ENCODE measurements at regions not wholly inside any gene's neighbourhood (a gene's known extent, or its start where the extent isn't known, plus 50 kb on each side); places are given as distances from the start of the nearest gene placed in this dataset.

- no peaks in the 10 kb centered on the region for H3K27me3 ChIP-seq (ENCODE audit: insufficient read depth, poor library complexity, severe bottlenecking)
- no peak for DNase-seq (ENCODE audit: low spot score)
- no peaks in the 10 kb centered on the region for H3K4me1 ChIP-seq (ENCODE audit: insufficient read depth, poor library complexity, severe bottlenecking)
- peak; percentile 23; the same call in 1 of the 3 replicates for ATAC-seq (ENCODE audit: low read depth)
- no peak overlapping the region for H3K4me3 ChIP-seq (ENCODE audit: severe bottlenecking)
- H3K9me3 ChIP-seq (ENCODE audit: severe bottlenecking) = no peaks in the 10 kb centered on the region
- no peak for TF ChIP-seq CTCF (IDR thresholded peaks at IDR 0.05; ENCODE audit: poor library complexity, severe bottlenecking)
- H3K27ac ChIP-seq (ENCODE audit: poor library complexity, severe bottlenecking) = no peak overlapping the region
- H3K36me3 ChIP-seq (ENCODE audit: low read depth) = peaks cover 92% of the 10 kb centered on the region
Observed at GRCh38 chrY:7310482-7311269, 399.1 kb upstream of the AMELY start.

- H3K27me3 ChIP-seq (ENCODE audit: insufficient read depth, poor library complexity, severe bottlenecking) = no peaks in the 10 kb centered on the region
- H3K36me3 ChIP-seq (ENCODE audit: low read depth) = peaks cover 95% of the 10 kb centered on the region
- no peaks in the 10 kb centered on the region for H3K4me1 ChIP-seq (ENCODE audit: insufficient read depth, poor library complexity, severe bottlenecking)
- no peak overlapping the region for H3K4me3 ChIP-seq (ENCODE audit: severe bottlenecking)
- H3K9me3 ChIP-seq (ENCODE audit: severe bottlenecking) = no peaks in the 10 kb centered on the region
- no peak for ATAC-seq (ENCODE audit: low read depth)
- no peak for TF ChIP-seq CTCF (IDR thresholded peaks at IDR 0.05; ENCODE audit: poor library complexity, severe bottlenecking)
- no peak for DNase-seq (ENCODE audit: low spot score)
- H3K27ac ChIP-seq (ENCODE audit: poor library complexity, severe bottlenecking) = no peak overlapping the region
Observed at GRCh38 chrY:7308816-7309215, 397.3 kb upstream of the AMELY start.

- no peak overlapping the region for H3K27ac ChIP-seq (ENCODE audit: poor library complexity, severe bottlenecking)
- no peak for DNase-seq (ENCODE audit: low spot score)
- H3K4me3 ChIP-seq (ENCODE audit: severe bottlenecking) = no peak overlapping the region
- no peak for TF ChIP-seq CTCF (IDR thresholded peaks at IDR 0.05; ENCODE audit: poor library complexity, severe bottlenecking)
- H3K9me3 ChIP-seq (ENCODE audit: severe bottlenecking) = no peaks in the 10 kb centered on the region
- ATAC-seq (ENCODE audit: low read depth) = no peak
- peaks cover 2% of the 10 kb centered on the region for H3K4me1 ChIP-seq (ENCODE audit: insufficient read depth, poor library complexity, severe bottlenecking)
- H3K36me3 ChIP-seq (ENCODE audit: low read depth) = peaks cover 76% of the 10 kb centered on the region
- H3K27me3 ChIP-seq (ENCODE audit: insufficient read depth, poor library complexity, severe bottlenecking) = no peaks in the 10 kb centered on the region
Observed at GRCh38 chrY:7302306-7302705, 390.8 kb upstream of the AMELY start.

- no peaks in the 10 kb centered on the region for H3K27me3 ChIP-seq (ENCODE audit: insufficient read depth, poor library complexity, severe bottlenecking)
- no peaks in the 10 kb centered on the region for H3K9me3 ChIP-seq (ENCODE audit: severe bottlenecking)
- peaks cover 57% of the 10 kb centered on the region for H3K36me3 ChIP-seq (ENCODE audit: low read depth)
- H3K27ac ChIP-seq (ENCODE audit: poor library complexity, severe bottlenecking) = no peak overlapping the region
- DNase-seq (ENCODE audit: low spot score) (no peak), ATAC-seq (ENCODE audit: low read depth) (no peak)
- H3K4me1 ChIP-seq (ENCODE audit: insufficient read depth, poor library complexity, severe bottlenecking) = peaks cover 2% of the 10 kb centered on the region
- no peak for TF ChIP-seq CTCF (IDR thresholded peaks at IDR 0.05; ENCODE audit: poor library complexity, severe bottlenecking)
- H3K4me3 ChIP-seq (ENCODE audit: severe bottlenecking) = no peak overlapping the region
Observed at GRCh38 chrY:7299960-7300359, 388.4 kb upstream of the AMELY start.

- Histone ChIP-seq H3K4me1 (ENCODE audit: insufficient read depth, poor library complexity, severe bottlenecking) (no peaks in the 10 kb centered on the region), H3K4me3 (ENCODE audit: severe bottlenecking) (no peak overlapping the region), H3K27me3 (ENCODE audit: insufficient read depth, poor library complexity, severe bottlenecking) (no peaks in the 10 kb centered on the region), H3K9me3 (ENCODE audit: severe bottlenecking) (no peaks in the 10 kb centered on the region), H3K36me3 (ENCODE audit: low read depth) (peaks cover 55% of the 10 kb centered on the region), H3K27ac (ENCODE audit: poor library complexity, severe bottlenecking) (no peak overlapping the region)
- no peak for TF ChIP-seq CTCF (IDR thresholded peaks at IDR 0.05; ENCODE audit: poor library complexity, severe bottlenecking)
- ATAC-seq (ENCODE audit: low read depth) = peak; percentile 23; the same call in 1 of the 3 replicates
- DNase-seq (ENCODE audit: low spot score) = no peak
Observed at GRCh38 chrY:7292113-7292512, 380.6 kb upstream of the AMELY start.

All from RWPE2 (cell line).